Stimulated activated CD4-positive, alpha-beta T cell treated with anti-CD3 and anti-CD28 coated beads, Interleukin-4, amount 100 ng/mL, for 48 hours (primary cell): ENCODE measurements at regions not wholly inside any gene's neighbourhood (a gene's known extent, or its start where the extent isn't known, plus 50 kb on each side); places are given as distances from the start of the nearest gene placed in this dataset.
"Not testable (repeated sequence)": the region's sequence is repeated elsewhere in the genome, so short reads cannot be mapped to it uniquely, and the experiment has no call there.

Experiments used
- DNase-seq, 2 donors: peaks; one replicate each; pipeline ENCODE4 v3.0.0-alpha.2; 2020; ENCODE audit warnings: low read depth in 2 of 2

GRCh38 chr4:114287079-114287696 is 307.7 kb upstream of the ARSJ start:
- DNase-seq, result no peak

GRCh38 chr4:114296126-114296525 is 302.5 kb upstream of the UGT8 start:
- DNase-seq, result no peak

GRCh38 chr4:114302472-114302871 is 296.1 kb upstream of the UGT8 start:
- DNase-seq, result no peak

GRCh38 chr4:114304046-114304445 is 294.6 kb upstream of the UGT8 start:
- no peak for DNase-seq

- no peak for DNase-seq
Measured at GRCh38 chr4:114304567-114304966, 294.0 kb upstream of the UGT8 start.

GRCh38 chr4:114306946-114307345 is 291.7 kb upstream of the UGT8 start:
- DNase-seq, result no peak

- no peak for DNase-seq
Measured at GRCh38 chr4:114310296-114310925, 288.2 kb upstream of the UGT8 start.

- no peak for DNase-seq
Measured at GRCh38 chr4:114311787-114312186, 286.8 kb upstream of the UGT8 start.

- no peak for DNase-seq
Measured at GRCh38 chr4:114312338-114312737, 286.3 kb upstream of the UGT8 start.

- no peak for DNase-seq
Measured at GRCh38 chr4:114316789-114317188, 281.8 kb upstream of the UGT8 start.

- no peak for DNase-seq
Measured at GRCh38 chr4:114317564-114317963, 281.0 kb upstream of the UGT8 start.

- DNase-seq, result no peak
Measured at GRCh38 chr4:114318309-114318708, 280.3 kb upstream of the UGT8 start.

- DNase-seq, result no peak
Measured at GRCh38 chr4:114320126-114320525, 278.5 kb upstream of the UGT8 start.

GRCh38 chr4:114321366-114321765 is 277.2 kb upstream of the UGT8 start:
- no peak for DNase-seq

- DNase-seq, result no peak
Measured at GRCh38 chr4:114323841-114324240, 274.8 kb upstream of the UGT8 start.

- DNase-seq, result no peak
Measured at GRCh38 chr4:114326358-114326757, 272.2 kb upstream of the UGT8 start.

GRCh38 chr4:114332119-114332518 is 266.5 kb upstream of the UGT8 start:
- no peak for DNase-seq

- DNase-seq, result not testable (repeated sequence)
Measured at GRCh38 chr4:114334363-114334762, 264.2 kb upstream of the UGT8 start.

- DNase-seq, result no peak
Measured at GRCh38 chr4:114334884-114335330, 263.7 kb upstream of the UGT8 start.

GRCh38 chr4:114335339-114335738 is 263.3 kb upstream of the UGT8 start:
- DNase-seq, result no peak

- no peak for DNase-seq
Measured at GRCh38 chr4:114343015-114343414, 255.6 kb upstream of the UGT8 start.

GRCh38 chr4:114349543-114350175 is 248.9 kb upstream of the UGT8 start:
- no peak for DNase-seq

GRCh38 chr4:114358901-114359300 is 239.7 kb upstream of the UGT8 start:
- no peak for DNase-seq
